ENCODE measurements at regions not wholly inside any gene's neighbourhood (a gene's known extent, or its start where the extent isn't known, plus 50 kb on each side); places are given as distances from the start of the nearest gene placed in this dataset.

DNA sequence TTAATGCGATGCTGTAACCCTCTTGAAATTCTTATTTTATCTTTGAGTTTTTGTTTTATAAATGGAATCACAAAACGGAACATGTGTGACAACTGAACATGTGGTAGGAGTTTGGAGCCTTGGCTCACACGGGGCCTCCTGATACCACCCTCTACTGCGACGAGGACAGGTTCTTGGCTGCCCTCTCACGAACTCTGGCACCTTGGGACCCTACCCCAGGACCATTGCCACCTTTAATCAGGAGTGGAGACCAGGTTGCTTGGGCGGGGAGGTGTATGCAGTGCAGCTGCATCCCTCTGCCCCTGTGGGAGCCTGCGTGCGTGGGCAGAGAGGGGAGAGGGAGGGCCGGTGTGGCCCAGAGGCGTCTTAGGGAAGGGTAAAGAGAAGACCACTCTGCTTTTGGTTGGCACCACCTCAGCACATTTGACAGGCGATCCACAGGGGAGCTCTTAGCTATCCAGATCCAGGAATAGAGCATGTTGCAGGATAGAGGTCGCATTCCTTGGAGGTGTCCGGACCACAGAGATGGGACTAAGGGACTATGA, 753.9 kb upstream of the PTPRD start:
- dilution Hi-C loops (cut with MboI; ENCODE audit: extremely low pct_ligation_motif_present, low sequenced_read_pairs) (no loop called here), intact Hi-C loops (cut with micrococcal nuclease) (no loop called here)
- ChIA-PET POLR2A (no interaction called here), CTCF (no interaction called here)
- no peaks in the 10 kb centered on the region for H3K27me3 ChIP-seq (ENCODE audit: control insufficient read depth in 2 of 2, insufficient read depth in 2 of 2, low read length in 2 of 2)
- no peak overlapping the region for H3K4me3 ChIP-seq (replicated peaks in 1 of 3; ENCODE audit: insufficient read depth in 1 of 3, low read depth in 1 of 3, low read length in 3 of 3)
- H2AFZ ChIP-seq (ENCODE audit: low read depth, low read length), result no peak overlapping the region
- H3K27ac ChIP-seq (ENCODE audit: insufficient read depth, low read depth, low read length), result no peak overlapping the region
- TF ChIP-seq EZH2 (IDR thresholded peaks at IDR 0.05; ENCODE audit: borderline replicate concordance, low read depth, low read length, severe bottlenecking), result no peak
- TF ChIP-seq POLR2A (IDR thresholded peaks at IDR 0.05; ENCODE audit: low read depth, low read length), result no peak
- TF ChIP-seq MAX (IDR thresholded peaks at IDR 0.05; ENCODE audit: insufficient read depth, insufficient read length), result no peak
- no peaks in the 10 kb centered on the region for H3K36me3 ChIP-seq (ENCODE audit: control insufficient read depth in 2 of 2, extremely low read depth in 1 of 2, insufficient read depth in 2 of 2, low read length in 2 of 2)
- no peaks in the 10 kb centered on the region for H4K20me1 ChIP-seq (replicated peaks; ENCODE audit: control insufficient read depth, extremely low read depth, insufficient read depth, low read length)
- H3K79me2 ChIP-seq (ENCODE audit: control insufficient read depth, insufficient read depth, low read length), result no peaks in the 10 kb centered on the region
- FAIRE-seq (no peak), DNase-seq (ENCODE audit: low read depth, low spot score) (no peak)
- H3K9ac ChIP-seq (replicated peaks; ENCODE audit: extremely low read depth, insufficient read depth, low read length), result no peak overlapping the region
- no TSS peak for BruUV-seq (replicated peaks)
- no peaks in the 10 kb centered on the region for H3K9me1 ChIP-seq (replicated peaks; ENCODE audit: control insufficient read depth, extremely low read depth, insufficient read depth, low read length)
- H3K4me2 ChIP-seq (ENCODE audit: insufficient read depth, low read length), result no peak overlapping the region
- no peaks in the 10 kb centered on the region for H3K4me1 ChIP-seq (ENCODE audit: control insufficient read depth, extremely low read depth, insufficient read depth, low read length)
- no peaks in the 10 kb centered on the region for H3K9me3 ChIP-seq (replicated peaks; ENCODE audit: control insufficient read depth, insufficient read depth, low read length)

DNA sequence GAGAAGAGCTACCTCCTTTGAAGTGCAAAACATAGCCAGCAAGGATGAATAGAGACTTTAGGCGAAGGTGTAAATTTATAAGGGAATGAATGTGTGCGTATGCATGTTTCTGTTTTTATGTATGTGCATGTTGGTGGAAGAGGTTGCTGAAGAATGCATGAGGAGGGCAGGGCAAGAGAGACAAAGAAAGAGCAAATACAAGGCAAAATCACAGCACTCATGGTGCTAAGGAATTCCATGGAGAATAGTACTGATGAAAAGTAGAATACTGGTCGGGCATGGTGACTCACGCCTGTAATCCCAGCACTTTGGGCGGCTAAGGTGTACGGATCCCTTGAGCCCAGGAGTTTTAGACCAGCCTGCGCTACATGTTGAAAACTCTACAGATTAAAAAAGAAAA, 762.1 kb upstream of the PTPRD start:
- TF ChIP-seq POLR2A (IDR thresholded peaks at IDR 0.05; ENCODE audit: low read depth, low read length), result no peak
- no peak for TF ChIP-seq MAX (IDR thresholded peaks at IDR 0.05; ENCODE audit: insufficient read depth, insufficient read length)
- no peak for TF ChIP-seq EZH2 (IDR thresholded peaks at IDR 0.05; ENCODE audit: borderline replicate concordance, low read depth, low read length, severe bottlenecking)
- TF ChIP-seq CTCF (IDR thresholded peaks at IDR 0.05; ENCODE audit: extremely low read depth in 1 of 2, insufficient read depth in 1 of 2, low read depth in 1 of 2, low read length in 2 of 2), result no peak
- TF ChIP-seq GATA2 (IDR thresholded peaks at IDR 0.05; ENCODE audit: insufficient read depth, insufficient read length, low read depth, low read length), result no peak
- TF ChIP-seq JUN (IDR thresholded peaks at IDR 0.05; ENCODE audit: borderline replicate concordance, insufficient read depth, insufficient read length, low read depth), result no peak
- Histone ChIP-seq H3K36me3 (ENCODE audit: control insufficient read depth in 2 of 2, extremely low read depth in 1 of 2, insufficient read depth in 2 of 2, low read length in 2 of 2) (no peaks in the 10 kb centered on the region), H2AFZ (ENCODE audit: low read depth, low read length) (no peak overlapping the region), H3K9me1 (replicated peaks; ENCODE audit: control insufficient read depth, extremely low read depth, insufficient read depth, low read length) (no peaks in the 10 kb centered on the region), H3K4me1 (ENCODE audit: control insufficient read depth, extremely low read depth, insufficient read depth, low read length) (no peaks in the 10 kb centered on the region), H4K20me1 (replicated peaks; ENCODE audit: control insufficient read depth, extremely low read depth, insufficient read depth, low read length) (no peaks in the 10 kb centered on the region), H3K4me2 (ENCODE audit: insufficient read depth, low read length) (no peak overlapping the region), H3K27ac (ENCODE audit: insufficient read depth, low read depth, low read length) (no peak overlapping the region), H3K4me3 (replicated peaks in 1 of 3; ENCODE audit: insufficient read depth in 1 of 3, low read depth in 1 of 3, low read length in 3 of 3) (no peak overlapping the region), H3K9ac (replicated peaks; ENCODE audit: extremely low read depth, insufficient read depth, low read length) (no peak overlapping the region), H3K79me2 (ENCODE audit: control insufficient read depth, insufficient read depth, low read length) (no peaks in the 10 kb centered on the region), H3K9me3 (replicated peaks; ENCODE audit: control insufficient read depth, insufficient read depth, low read length) (no peaks in the 10 kb centered on the region), H3K27me3 (ENCODE audit: control insufficient read depth in 2 of 2, insufficient read depth in 2 of 2, low read length in 2 of 2) (no peaks in the 10 kb centered on the region)
- FAIRE-seq (no peak), DNase-seq (ENCODE audit: low read depth, low spot score) (no peak)
- ChIA-PET POLR2A (no interaction called here), CTCF (no interaction called here)
- BruUV-seq (replicated peaks), result no TSS peak
- dilution Hi-C loops (cut with MboI; ENCODE audit: extremely low pct_ligation_motif_present, low sequenced_read_pairs), result no loop called here
- intact Hi-C loops (cut with micrococcal nuclease), result no loop called here
